HK-2 (cell line): ENCODE measurements at regions not wholly inside any gene's neighbourhood (a gene's known extent, or its start where the extent isn't known, plus 50 kb on each side); places are given as distances from the start of the nearest gene placed in this dataset.
"Not testable (repeated sequence)": the region's sequence is repeated elsewhere in the genome, so short reads cannot be mapped to it uniquely, and the experiment has no call there.

Source experiments
- DNase-seq: peaks from one replicate; pipeline ENCODE4 v3.0.0-alpha.2; 2018; ENCODE audit not compliant: unreplicated experiment

- no peak for DNase-seq
These were observed 391.6 kb upstream of the FKBP1C start for GRCh38 chr6:62819640-62820039.

GRCh38 chr6:62808565-62809293 is 402.5 kb upstream of the FKBP1C start:
- peak; percentile 14 for DNase-seq

- DNase-seq: no peak
These were observed 405.8 kb upstream of the FKBP1C start for GRCh38 chr6:62805431-62805830.

- DNase-seq: no peak
These were observed 408.2 kb upstream of the FKBP1C start for GRCh38 chr6:62803094-62803493.

- no peak for DNase-seq
These were observed 414.1 kb upstream of the FKBP1C start for GRCh38 chr6:62797190-62797589.

GRCh38 chr6:62775427-62776022 is 435.7 kb upstream of the FKBP1C start:
- no peak for DNase-seq

- DNase-seq: not testable (repeated sequence)
These were observed 445.1 kb upstream of the FKBP1C start for GRCh38 chr6:62766174-62766573.

GRCh38 chr6:62764841-62765240 is 446.4 kb upstream of the FKBP1C start:
- DNase-seq: no peak

GRCh38 chr6:62763125-62763912 is 447.9 kb upstream of the FKBP1C start:
- DNase-seq: no peak

GRCh38 chr6:62746968-62747367 is 460.9 kb upstream of the KHDRBS2 start:
- no peak for DNase-seq

- DNase-seq: no peak
These were observed 460.1 kb upstream of the KHDRBS2 start for GRCh38 chr6:62746161-62746560.

GRCh38 chr6:62740596-62740995 is 454.6 kb upstream of the KHDRBS2 start:
- DNase-seq: no peak

GRCh38 chr6:62740171-62740570 is 454.1 kb upstream of the KHDRBS2 start:
- no peak for DNase-seq

- DNase-seq: no peak
These were observed 451.8 kb upstream of the KHDRBS2 start for GRCh38 chr6:62737792-62738191.

GRCh38 chr6:62721408-62721807 is 435.4 kb upstream of the KHDRBS2 start:
- no peak for DNase-seq

- no peak for DNase-seq
These were observed 430.7 kb upstream of the KHDRBS2 start for GRCh38 chr6:62716719-62717118.

- no peak for DNase-seq
These were observed 428.1 kb upstream of the KHDRBS2 start for GRCh38 chr6:62714112-62714511.

- DNase-seq: no peak
These were observed 425.7 kb upstream of the KHDRBS2 start for GRCh38 chr6:62711750-62712149.

- DNase-seq: no peak
These were observed 421.9 kb upstream of the KHDRBS2 start for GRCh38 chr6:62707914-62708313.

- no peak for DNase-seq
These were observed 421.1 kb upstream of the KHDRBS2 start for GRCh38 chr6:62707156-62707555.

GRCh38 chr6:62683063-62683462 is 397.0 kb upstream of the KHDRBS2 start:
- no peak for DNase-seq

GRCh38 chr6:62681108-62681507 is 395.1 kb upstream of the KHDRBS2 start:
- DNase-seq: no peak

GRCh38 chr6:62672989-62673388 is 387.0 kb upstream of the KHDRBS2 start:
- no peak for DNase-seq
